ENCODE measurements at regions not wholly inside any gene's neighbourhood (a gene's known extent, or its start where the extent isn't known, plus 50 kb on each side); places are given as distances from the start of the nearest gene placed in this dataset.

- TF ChIP-seq YY1 (IDR thresholded peaks at IDR 0.05; ENCODE audit: insufficient read depth, insufficient read length), result no peak
- TF ChIP-seq SUZ12 (IDR thresholded peaks at IDR 0.05; ENCODE audit: extremely low read depth, insufficient read depth, insufficient read length), result no peak
- TF ChIP-seq ZNF274 (IDR thresholded peaks at IDR 0.05; ENCODE audit: low read depth, low read length), result no peak
Measured at GRCh38 chr7:26467541-26467940, 175.9 kb downstream of the SNX10 start.
